NCI-H524 (cell line): ENCODE measurements at regions not wholly inside any gene's neighbourhood (a gene's known extent, or its start where the extent isn't known, plus 50 kb on each side); places are given as distances from the start of the nearest gene placed in this dataset.

Experiments used
- DNase-seq, 2 experiments: peaks; one replicate each; lab custom pipeline; 2025; lab: John Stamatoyannopoulos, UW

DNA sequence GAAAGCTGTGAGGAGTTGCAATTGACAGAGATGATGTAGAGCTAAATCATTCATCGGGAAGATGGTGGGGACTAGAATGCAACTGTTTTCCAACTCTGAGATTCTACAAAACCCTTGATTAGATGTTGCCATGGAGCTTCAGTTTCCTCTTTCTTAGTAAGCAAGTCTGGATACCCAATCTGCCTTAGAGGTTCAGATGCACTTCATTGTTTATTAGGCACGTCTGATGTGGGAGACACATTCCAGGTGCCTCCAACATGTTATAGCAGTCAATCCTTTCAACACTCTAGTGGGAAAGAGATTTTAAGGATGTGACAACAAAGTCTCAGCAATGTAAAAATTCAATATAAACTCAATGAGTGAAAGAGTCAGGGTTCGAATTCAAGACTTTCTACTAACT lies 291.3 kb upstream of the PHYHIPL start:
- no peak for DNase-seq

DNA sequence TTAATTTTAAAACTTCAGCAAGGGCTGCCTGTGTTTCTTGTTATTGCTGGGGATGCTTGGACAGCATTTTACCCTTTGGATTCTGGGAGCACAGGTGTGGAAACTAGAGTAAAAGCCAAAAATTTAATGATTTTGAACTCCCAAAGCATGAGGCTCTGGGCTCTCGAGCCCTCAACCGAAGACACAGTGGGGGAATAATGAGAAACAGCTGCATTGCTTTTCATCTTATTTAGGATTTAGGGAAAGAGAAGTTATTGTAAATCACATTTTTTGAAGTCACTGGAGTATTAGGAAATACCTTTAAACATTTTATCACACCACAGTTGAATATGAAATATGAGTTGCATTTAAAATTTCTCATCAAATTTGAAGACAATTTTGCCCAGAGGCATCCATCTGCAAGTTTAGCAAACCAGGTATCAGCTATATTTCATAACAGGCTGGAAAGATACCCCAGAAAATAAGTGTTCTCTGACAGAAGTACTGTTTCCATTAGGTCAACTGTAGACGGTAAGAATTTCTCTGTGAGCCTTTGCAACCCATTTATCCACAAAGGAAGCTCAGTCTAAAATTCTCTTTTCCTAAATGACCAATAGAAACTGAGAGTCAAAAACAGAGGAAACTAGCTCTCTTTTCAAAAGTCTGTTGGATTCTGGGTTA lies 290.6 kb upstream of the PHYHIPL start:
- no peak for DNase-seq

DNA sequence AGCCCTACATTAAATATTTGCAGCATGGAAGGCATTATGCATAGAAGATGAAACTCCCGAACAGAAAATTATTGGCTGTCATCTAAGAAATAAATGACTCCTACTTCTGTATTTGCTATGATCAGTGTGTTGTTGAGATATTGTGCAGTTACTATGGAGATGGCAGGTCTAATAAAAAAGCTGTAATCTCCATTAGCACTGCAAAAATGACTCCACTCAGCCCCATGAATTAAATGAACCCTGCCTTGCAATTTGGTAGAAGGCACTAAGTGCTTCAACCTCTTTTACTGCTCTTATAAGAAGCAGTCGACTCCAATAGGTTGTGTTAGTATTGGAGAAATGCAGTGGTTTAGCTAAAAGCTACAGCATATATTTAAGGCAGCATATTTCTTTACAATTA lies 290.0 kb upstream of the PHYHIPL start:
- no peak for DNase-seq

DNA sequence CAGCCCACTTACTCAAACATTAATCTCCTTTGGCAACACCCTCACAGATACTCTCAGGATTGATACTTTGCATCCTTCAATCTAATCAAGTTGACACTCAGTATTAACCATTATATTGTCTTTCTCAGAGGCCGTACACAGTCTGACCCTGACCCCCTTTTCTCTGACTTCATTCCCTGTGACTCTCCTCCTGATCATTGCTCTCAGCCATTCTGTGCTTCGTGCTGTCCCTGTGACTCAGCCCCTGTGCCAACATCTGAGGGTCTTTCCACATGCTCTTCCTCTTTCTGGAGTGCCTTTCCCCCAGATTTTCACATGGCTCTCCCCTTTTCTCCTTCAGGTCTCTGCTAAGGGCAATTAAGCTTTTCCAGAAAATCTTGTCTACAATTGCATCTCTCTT lies 289.0 kb upstream of the PHYHIPL start:
- no peak for DNase-seq

DNA sequence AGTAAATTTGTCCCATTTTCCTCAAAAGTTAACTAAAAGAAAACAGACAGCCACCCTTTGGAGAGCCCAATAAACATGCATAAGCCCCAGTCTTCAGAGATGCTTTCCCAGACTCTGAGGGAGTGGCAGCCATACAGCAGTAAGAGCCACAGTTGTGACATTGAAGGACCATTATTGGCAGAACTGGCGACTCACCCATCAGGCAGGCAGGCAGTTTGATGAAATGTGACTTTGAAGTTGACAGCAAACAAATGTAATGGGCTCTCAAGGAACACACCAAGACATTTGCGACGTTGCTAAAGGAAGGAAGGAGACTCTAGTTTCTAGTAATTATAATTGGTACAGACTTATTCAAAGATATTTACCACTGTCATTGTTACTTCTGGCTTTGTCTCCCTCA lies 287.5 kb upstream of the PHYHIPL start:
- no peak for DNase-seq

DNA sequence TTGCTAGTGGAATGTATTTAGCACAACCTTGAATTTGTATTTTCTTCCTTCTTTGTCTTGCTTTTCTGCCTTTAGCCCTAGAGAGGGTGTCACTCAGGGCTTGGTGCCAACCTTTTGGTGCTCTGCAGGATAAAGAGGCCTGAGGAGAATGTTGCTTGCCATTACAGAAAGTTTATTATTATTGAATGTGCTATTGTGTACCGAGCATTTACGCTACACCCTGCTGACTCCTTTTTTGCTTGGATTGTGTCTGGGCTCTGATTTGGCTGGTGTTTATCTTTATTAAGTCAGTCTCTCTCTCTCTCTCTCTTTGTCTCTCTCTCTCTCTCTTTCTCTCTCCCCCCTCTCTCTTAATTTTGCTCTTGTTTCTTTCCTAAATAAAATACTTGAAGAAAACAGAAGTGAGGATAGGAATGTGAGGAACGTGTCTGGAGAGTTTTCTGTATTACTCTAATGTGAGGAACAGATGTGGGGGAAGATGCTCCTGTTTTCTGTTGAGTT lies 284.4 kb upstream of the PHYHIPL start:
- DNase-seq, result no peak

DNA sequence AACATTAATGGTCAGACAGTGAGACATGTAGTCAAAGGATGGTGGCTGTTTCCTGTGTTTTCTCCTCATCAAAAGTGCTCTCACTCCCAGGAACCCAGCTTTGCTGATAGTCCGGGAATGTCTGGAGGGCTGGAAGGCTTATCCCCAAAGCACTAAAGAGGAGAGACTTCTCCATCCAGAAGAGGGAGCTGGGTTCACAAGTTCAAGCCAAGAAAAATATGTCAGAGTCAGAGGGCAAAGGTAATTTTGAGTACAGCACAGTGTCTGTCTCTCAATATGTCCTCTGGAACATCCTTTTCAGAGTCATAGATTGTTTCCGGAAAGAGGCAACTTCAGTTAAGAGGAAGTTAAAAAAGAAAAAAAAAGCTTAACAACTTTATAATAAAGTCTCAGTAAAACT lies 281.5 kb upstream of the PHYHIPL start:
- no peak for DNase-seq

DNA sequence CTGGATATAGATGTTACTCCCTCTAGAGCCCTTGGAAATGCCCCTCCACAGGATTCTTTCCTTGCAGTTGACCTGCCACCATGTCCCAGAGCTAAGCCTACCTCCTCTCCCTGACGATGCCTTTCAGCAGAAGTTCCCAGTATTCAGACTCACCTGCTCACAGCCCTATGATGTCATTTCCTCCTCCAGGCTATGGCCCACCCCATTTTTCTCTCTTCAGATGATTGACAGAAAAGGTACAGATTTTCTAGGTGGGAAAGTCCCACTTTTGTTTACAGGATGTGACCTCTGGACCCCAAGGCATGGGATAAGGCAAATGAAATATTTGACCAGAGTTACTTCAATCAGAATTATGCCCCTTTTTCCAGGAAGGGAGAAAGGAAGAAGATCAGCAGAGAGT lies 280.2 kb upstream of the PHYHIPL start:
- DNase-seq, result no peak

DNA sequence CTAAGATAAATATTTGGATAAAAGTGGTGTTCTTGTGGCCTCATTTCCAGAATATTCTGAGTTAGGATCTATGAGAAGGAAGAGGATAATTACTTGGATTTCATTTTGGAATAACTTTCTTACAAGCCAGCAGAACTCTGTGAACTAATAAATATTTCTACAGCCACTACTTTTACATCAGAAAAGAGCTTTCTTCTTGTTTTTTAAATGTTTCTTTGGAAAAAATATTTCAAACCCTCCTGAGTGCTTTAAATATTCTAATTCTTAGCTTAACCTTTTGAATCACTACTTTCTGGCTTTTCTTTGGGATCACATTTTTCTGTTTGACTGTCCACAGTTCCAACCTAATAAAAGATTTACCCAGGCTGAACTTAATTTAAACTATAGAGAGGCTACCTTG lies 279.2 kb upstream of the PHYHIPL start:
- DNase-seq, result no peak

DNA sequence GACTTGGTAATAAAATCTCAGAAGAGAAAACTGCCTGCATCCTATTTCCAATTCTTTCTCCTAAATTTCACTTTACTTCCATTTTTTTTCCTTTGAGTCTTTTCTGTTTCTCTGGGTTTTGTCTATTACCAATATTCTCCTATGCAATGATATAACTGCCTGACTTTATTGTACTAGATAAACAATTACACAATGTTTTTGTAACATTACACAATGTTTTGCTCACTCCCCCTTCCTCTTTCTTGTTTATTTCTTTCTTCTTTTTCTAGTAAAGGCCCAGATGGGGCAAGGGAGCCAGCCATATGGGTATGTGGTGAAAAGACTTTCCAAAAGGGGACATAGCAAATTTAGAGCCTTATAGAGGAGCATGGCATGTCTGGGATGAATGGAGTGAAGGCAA lies 278.7 kb upstream of the PHYHIPL start:
- no peak for DNase-seq

DNA sequence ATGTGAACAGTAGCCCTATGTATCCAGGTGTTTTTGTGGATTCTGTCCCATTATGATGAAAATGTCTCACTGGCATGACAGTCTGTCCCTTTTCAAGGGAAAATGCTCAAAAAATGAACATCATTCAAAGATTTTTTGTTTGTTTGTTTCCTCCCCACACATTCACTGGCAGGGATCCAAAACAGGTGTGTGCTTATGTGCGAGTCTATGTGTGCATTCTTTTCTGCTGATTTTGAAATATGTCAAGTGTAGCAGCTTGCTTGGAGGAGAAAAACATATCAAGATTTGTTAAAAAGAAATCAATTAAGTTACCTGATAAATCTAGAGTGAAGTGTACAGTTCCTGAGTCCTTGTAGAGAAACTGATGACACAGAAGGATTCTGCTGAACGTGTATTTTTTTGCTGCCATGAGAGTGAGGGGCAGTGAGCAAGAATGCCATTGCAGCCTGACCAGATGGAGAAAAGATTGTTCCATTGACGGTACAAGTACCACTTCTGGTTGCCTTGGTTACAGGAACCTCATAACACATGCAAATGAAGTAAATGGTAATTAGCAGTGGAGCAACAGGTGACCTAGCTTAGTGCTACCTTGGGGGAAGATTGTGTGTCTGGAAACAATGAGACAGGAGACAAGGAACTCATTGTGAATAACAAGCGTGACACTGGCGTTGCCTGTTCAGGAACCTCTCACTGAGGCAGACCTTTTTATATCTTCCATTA lies 277.4 kb upstream of the PHYHIPL start:
- peak in 1 of 2 experiments; percentile 33 for DNase-seq

DNA sequence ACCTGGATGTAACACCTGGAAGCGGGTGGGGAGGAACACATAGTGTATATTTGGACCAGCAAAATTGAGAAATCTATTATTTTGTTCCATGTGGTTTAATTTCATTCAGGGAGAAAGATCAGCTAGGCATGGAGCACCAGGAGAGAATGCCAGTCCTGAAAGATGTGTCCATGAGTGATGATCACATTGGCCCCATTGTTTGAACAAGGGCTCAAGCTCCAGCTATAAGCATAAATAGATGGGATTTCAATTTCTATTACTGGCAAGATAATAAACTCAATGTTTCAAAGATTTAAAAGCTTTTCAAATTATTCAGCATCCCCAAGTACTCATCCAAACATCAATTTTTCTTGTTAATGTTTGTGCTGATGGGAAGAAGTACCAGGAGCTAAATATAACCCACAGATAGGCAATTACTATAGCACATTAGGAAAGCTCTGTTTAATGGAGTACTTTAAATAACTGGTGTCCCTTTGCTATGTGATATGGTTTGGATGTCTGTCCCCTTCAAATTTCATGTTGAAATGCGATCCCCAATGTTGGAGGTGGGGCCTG lies 275.3 kb upstream of the PHYHIPL start:
- DNase-seq, result no peak

DNA sequence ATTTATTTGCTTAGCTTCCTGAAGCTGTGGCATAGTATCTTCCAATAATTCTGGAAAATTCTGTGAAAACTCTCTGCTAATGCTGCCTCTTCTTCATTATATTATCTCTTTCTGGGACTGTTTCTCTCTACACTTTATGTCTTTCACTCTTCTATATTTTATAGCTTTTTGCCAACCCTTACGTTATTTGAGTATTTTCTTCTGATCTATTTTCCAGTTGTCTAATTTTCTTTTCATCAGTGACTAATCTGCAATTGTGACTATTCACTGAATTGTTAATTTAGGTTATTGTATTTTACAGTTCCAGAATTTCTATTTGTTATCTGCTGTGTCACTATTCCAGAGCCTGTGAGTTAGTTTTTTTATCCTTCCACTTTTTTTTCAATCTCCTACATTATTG lies 273.4 kb upstream of the PHYHIPL start:
- DNase-seq, result no peak

DNA sequence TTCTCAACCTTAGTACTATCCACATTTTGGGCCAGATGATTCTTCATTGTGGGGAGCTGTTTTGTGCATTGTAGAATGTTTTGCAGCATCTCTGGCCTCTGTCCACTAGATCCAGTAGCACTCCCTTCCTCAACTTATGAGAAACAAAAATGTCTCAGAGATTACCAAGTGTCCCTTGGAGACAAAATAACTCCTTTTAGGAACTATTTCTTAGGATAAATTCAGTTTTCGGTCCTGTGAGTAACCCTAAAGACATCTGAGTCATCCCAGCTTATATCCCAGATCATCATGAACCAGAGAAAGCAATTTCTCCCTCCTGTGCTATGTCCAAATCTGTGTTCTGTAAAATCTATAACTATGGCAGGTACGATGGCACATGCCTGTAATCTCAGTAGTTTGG lies 266.6 kb upstream of the PHYHIPL start:
- DNase-seq, result no peak

DNA sequence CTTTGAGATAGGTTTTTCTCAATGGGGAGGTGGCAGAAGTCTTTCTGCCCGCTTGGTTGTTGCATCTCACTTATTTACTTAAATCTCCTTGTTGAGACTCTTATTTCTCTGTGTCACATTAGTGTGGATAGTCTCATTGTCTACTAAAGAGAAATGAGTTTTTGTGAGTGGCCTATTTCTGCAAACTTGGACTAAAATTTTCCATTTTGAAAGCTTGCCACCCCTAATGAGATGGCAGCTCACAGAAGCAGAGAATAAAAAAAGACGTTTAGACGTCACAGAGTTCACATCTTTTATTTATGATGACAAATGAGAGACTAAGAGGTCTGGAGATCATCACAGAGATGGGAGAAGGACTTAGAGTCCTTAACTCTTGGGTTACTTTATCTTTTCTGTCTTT lies 262.7 kb upstream of the PHYHIPL start:
- DNase-seq, result no peak

DNA sequence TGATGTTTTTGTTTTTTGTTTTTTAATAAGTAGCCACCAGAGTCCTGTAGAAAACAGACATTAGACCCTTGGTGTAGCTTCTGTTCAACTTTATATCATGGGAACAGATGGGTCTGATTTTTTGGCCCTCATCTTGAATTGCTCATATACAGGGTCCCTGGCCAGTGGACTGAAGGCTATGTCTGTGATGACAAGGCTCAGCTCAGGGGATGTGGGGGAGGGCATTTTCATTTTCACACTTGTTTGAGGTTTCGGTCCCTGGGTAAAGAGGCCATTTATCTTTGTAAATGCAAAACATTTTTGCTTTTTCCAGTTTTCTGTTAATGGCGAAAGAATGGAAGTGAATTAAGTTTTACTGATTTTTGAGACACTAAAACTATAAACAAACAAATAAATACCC lies 257.6 kb upstream of the PHYHIPL start:
- DNase-seq, result no peak

DNA sequence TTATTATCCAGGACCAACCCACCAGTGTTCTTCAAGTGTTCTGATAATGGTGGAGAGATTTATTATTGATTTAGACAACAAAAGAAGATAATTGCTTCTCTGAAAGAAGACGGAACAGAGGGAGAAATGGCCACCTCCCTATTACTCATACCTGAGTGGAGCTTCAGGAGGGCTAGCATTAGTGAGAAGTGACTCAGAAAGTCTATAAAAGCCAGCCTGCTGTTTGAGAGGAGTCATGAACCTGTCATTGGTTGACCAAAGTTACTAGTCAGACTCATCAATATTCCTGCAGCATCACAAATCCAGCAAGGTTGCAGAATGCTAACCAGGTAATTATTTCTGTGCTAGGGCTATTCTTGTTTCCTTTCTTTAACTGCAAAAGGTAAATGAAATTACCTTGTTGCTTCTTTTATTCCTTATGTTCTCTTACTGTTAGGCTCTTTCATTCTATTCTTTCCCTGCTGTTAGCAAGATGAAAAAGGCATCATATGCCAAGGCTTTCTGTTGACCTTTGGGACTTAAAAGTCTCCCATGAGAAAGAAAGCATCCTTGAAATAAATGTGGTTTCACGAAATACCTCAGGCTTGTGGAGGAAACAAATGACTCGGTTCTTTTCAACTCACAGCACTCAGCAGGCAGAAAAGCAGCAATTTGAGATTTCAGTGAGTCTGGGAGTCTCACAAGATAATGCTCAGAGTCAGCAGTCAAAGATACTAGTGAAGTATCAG lies 256.4 kb upstream of the PHYHIPL start:
- DNase-seq, result no peak

DNA sequence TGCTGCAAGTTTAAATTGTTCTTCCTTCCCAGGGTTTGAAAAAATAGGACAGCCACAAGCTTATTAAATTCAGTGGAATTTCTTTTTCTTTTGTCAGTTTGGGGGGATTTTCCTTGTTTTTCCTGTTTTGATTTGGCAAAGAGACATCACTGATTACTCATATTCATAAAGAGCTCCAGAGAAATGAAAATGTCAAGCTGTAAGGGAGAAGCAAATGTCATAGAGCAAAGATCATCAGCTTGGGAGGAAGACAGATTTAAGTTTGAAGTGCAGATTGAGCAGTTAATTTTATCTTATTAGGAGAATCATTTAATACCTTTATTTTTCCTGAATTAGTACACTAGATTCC lies 255.8 kb upstream of the PHYHIPL start:
- DNase-seq, result no peak

DNA sequence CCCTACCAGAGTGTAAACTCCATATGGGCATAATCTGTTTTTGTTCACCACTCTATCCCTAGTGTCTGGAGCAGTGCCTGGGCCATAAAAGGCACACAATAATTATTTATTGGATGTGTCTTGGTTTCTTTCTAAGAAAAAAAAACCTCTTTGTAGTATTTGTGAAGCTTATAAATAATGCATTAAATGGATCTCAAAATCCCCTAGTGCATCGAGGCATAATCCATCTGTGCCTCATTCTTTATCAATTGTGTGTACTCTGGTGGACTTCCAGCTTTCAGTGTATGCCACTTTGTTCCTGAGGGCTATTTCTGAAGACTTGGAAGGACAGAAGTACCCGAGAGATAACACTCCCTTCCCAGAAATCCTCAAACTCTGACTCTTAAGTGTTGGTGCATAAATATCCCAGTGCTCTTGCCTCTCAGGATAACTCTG lies 255.0 kb upstream of the PHYHIPL start:
- no peak for DNase-seq

DNA sequence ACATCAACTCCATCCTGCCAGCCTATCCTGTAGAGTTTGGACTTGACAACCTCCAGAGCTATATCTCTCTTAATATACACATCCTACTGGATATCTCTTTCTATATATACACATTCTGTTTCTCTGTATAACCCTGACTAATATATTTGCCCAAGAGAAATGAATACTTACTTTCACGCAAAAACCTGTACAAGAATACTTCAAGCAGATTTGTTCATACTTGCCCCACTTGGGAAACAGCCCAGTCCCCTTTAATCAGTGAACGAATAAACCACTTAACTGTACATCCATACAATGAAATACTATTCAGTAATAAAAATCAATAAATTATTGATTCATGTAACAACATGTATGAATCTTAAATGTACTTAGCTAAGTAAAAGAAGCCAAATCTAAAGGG lies 251.1 kb upstream of the PHYHIPL start:
- DNase-seq, result no peak

DNA sequence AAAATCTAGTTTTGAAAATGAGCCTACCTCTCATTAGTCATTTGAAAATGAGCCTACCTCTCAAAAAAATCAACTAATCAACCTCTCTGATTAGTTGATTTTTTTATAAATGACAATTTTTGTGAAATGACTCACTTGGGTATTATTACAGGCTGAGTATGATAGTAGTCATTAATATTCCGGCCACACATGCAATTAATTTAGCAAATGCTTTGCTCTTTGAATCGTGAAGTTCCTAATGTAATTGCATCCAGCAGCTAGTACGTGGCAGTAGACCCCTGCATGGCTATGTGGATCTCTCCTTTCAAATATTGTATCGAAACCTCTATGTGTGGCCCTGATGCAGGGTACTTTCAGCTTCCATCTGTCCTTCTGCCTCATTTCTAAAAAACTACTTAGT lies 245.9 kb upstream of the PHYHIPL start:
- no peak for DNase-seq

DNA sequence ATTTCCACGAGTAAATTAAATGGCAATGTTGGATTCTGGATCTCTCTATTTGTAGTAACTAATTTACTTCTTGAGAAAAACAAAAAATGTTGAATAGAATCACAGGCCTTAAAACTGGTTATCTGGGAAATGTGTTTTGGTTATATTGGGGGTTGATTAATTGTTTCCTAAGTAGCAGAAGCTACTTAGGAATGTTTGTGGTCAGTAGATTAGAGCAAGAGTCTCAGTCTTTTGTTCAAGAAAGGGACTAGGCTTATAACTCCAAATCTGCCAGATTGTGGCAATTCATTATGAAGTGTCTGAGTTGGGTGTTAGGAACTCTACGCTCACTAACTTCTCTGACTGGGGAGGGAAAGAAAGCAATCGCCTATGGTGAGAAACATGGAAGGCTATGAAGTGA lies 244.3 kb upstream of the PHYHIPL start:
- DNase-seq, result no peak
